Vagina (tissue), 2 donors: ENCODE measurements at regions not wholly inside any gene's neighbourhood (a gene's known extent, or its start where the extent isn't known, plus 50 kb on each side); places are given as distances from the start of the nearest gene placed in this dataset.
"Not testable (repeated sequence)": the region's sequence is repeated elsewhere in the genome, so short reads cannot be mapped to it uniquely, and the experiment has no call there.

Experiments used
- POLR2A ChIP-seq, 2 donors: fragments of 450-650 bp; IDR thresholded peaks; one replicate each; pipeline ENCODE4 v1.6.1; 2017; ENCODE audit warnings: antibody characterized with exemption in 2 of 2, mild to moderate bottlenecking in 2 of 2, moderate library complexity in 2 of 2
- TF ChIP-seq, protein P1 (sequence below), 3 experiments: fragments of 450-650 bp in 2 of 3; fragments of 200-600 bp in 1 of 3; sonication (generic) in 1 of 3; IDR thresholded peaks; one replicate each; pipeline ENCODE4 v1.5.1; 2017 to 2019; ENCODE audit warnings: antibody characterized with exemption in 3 of 3, mild to moderate bottlenecking in 2 of 3, moderate library complexity in 2 of 3

DNA sequence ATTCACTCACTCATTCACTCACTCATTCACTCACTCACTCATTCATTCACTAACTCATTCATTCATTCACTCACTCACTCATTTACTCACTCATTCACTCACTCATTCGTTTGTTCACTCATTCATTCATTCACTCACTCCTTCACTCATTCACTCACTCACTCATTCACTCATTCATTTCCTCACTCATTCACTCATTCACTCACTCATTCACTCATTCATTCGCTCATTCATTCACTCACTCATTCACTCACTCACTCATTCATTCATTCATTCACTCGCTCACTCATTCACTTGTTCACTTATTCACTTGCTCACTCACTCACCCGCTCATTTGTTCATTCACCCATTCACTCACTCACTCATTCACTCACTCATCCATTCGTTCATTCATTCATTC lies 140.2 kb upstream of the FOXD4L5 start:
- TF ChIP-seq POLR2A (IDR thresholded peaks at IDR 0.05) = not testable (repeated sequence)
- TF ChIP-seq, protein P1, sequence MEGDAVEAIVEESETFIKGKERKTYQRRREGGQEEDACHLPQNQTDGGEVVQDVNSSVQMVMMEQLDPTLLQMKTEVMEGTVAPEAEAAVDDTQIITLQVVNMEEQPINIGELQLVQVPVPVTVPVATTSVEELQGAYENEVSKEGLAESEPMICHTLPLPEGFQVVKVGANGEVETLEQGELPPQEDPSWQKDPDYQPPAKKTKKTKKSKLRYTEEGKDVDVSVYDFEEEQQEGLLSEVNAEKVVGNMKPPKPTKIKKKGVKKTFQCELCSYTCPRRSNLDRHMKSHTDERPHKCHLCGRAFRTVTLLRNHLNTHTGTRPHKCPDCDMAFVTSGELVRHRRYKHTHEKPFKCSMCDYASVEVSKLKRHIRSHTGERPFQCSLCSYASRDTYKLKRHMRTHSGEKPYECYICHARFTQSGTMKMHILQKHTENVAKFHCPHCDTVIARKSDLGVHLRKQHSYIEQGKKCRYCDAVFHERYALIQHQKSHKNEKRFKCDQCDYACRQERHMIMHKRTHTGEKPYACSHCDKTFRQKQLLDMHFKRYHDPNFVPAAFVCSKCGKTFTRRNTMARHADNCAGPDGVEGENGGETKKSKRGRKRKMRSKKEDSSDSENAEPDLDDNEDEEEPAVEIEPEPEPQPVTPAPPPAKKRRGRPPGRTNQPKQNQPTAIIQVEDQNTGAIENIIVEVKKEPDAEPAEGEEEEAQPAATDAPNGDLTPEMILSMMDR (IDR thresholded peaks at IDR 0.05) = not testable (repeated sequence)
